HG02852 (cell line): ENCODE measurements at regions not wholly inside any gene's neighbourhood (a gene's known extent, or its start where the extent isn't known, plus 50 kb on each side); places are given as distances from the start of the nearest gene placed in this dataset.
"Not testable (repeated sequence)": the region's sequence is repeated elsewhere in the genome, so short reads cannot be mapped to it uniquely, and the experiment has no call there.

Experiments used
- ATAC-seq: cut with Tn5 transposase; IDR thresholded peaks from one replicate; pipeline ENCODE4 v1.9.1; 2021; ENCODE audit warnings: mild to moderate bottlenecking, moderate library complexity; ENCODE audit not compliant: unreplicated experiment

DNA sequence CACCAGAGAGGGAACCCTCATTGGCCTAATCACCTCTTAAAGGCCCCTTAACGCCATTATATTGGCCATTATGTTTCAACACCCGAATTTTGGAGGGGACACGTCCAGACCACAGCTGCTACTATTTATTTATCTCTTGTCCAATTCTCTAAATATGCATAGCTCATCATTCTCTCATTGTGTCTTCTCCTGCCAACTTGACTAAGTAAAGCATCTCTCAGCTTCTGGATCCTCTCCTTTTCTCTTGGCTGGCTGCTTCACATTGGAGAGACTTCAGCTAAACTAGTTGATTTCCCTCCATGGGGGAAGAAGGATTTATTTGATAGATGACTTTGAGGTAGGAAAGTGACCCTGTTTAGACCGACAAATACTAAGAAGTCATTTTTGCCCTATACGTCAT is 120.4 kb upstream of the KRR1 start:
- no peak for ATAC-seq

- ATAC-seq, result no peak
Measured at GRCh38 chr12:75630091-75630490, 118.7 kb upstream of the KRR1 start.

- ATAC-seq, result no peak
Measured at GRCh38 chr12:75628916-75629315, 117.5 kb upstream of the KRR1 start.

GRCh38 chr12:75628511-75628910 is 117.1 kb upstream of the KRR1 start:
- ATAC-seq, result no peak

DNA sequence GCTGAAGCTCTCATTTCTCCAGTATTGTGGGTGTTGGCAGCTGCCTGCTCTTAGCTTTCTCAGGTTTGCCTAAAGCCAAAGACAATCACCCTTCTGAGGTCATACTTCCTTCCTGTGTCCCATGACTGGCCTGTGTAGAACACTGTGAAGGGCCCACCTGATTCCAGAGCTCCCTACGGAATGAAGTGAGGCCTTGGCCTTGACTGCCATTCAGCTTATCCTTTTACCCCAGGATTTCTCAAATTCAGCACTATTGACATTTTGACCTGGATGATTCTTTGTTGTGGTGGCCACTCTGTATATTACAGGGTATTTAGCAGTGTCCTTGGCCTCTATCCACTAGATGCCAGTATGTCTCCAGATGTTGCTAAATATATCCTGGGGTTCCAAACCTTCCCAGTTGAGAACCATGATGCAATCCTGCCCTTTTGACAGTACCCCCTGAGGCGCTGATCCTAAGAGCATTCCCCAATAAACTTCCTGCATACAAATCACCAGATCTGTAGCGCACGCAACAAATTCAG is 112.3 kb upstream of the KRR1 start:
- ATAC-seq, result no peak

GRCh38 chr12:75622492-75622891 is 111.1 kb upstream of the KRR1 start:
- no peak for ATAC-seq

DNA sequence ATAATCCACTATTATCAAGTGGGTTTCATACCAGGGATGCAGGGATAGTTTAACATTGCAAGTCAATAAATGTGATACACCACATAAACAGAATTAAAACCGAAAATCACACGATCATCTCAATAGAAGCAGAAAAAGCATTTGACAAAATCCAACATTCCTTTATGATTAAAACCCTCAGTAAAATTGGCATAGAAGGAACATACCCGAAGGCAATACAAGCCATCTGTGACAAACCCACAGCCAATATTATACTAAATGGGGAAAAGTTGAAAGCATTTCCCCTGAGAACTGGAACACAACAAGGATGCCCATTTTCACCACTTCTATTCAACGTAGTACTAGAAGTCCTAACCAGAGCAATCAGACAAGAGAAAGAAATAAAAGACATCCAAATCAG is 103.0 kb upstream of the KRR1 start:
- not testable (repeated sequence) for ATAC-seq

GRCh38 chr12:75613981-75614380 is 102.6 kb upstream of the KRR1 start:
- no peak for ATAC-seq

- no peak for ATAC-seq
Measured at GRCh38 chr12:75611041-75611440, 99.6 kb upstream of the KRR1 start.

DNA sequence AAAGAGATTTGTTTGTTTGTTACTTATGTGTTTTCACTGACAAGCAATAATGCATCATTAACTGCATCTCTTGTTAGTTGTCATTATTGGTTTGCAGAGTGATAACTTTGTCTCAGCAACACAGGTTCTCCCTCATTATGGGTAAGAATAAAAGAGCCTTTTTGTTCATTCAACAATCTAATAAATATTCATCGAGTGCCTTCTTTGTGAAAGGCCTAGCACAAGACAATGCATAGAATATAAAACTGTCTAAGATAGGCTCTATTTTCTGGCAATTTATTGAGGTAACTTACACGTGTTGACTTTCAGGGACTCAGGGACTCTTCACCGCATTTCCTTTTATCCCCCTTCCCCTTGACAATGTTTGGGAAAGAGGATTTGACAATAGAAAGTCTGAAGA is 95.5 kb upstream of the KRR1 start:
- no peak for ATAC-seq

- no peak for ATAC-seq
Measured at GRCh38 chr12:75606151-75606550, 94.7 kb upstream of the KRR1 start.

- no peak for ATAC-seq
Measured at GRCh38 chr12:75603475-75603874, 92.1 kb upstream of the KRR1 start.

GRCh38 chr12:75602106-75602505 is 90.7 kb upstream of the KRR1 start:
- no peak for ATAC-seq

GRCh38 chr12:75600146-75600545 is 88.7 kb upstream of the KRR1 start:
- no peak for ATAC-seq

GRCh38 chr12:75599061-75599460 is 87.7 kb upstream of the KRR1 start:
- no peak for ATAC-seq

DNA sequence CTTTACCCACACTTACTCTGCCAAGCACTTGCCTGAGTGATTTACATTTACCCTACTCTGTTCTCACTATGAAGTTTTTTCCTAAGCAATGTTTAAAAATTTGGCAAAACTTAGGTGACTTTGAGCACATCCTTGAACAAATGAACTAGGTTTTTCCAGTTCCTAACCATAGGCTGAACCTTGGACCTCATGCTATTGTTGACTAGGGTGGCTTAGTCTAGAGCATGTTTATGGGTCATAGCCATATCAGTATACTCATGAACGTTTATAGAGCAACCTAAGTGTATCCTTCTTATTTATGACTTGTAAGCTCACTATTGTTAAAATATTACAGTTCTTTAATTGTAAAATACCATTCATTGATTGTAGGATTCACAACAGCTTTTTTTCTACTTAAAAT is 85.0 kb upstream of the KRR1 start:
- no peak for ATAC-seq

DNA sequence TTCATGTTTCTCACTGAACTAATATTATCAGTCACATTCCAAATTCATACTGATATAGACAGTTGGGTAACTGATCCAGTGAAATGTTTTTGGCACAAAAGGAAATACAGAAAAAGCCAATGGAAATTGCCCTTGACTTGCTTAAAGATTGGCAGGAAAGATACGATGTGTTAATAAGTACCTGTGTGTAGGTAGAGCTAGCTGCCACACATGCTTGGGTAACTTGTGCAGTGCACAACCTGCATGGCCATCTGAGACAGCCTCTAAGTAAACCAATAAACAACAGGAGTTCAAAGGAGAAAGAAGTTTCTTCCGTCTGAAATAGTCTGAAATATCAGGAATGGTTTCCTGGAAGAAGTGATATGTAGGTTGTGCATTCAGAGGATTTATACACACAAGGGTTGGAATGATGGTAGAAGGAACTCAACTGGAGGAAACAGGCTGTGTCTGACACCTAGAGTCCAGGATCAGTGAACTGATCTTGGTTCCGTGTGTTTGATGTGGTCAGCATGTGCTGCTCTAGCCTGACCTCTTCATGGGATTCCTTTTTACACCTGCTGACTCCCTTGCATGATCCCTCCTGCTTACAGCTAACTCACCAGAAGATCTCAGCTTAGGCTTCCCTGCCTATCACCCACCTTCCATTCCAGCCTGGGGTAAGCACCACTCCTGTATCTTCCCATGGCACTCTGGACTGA is 81.4 kb upstream of the KRR1 start:
- ATAC-seq, result no peak

DNA sequence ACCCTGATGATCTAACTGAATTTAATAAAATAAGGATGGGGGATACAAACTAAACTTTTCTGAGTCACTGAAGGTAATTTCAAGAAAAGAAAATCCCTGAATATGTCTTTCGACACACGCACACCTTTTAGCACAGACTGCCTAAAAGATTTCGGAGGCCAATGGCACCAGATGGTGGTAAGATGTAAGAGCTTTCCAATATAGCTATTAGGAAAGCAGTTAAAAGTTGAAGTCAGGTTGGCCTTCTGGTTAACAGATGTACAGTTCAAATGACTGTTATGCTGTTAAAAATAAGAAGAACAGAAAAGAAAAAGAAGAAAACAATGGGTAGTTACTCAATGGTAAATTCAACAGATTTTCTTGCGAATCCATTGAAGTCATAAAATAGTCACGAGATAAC is 80.7 kb upstream of the KRR1 start:
- no peak for ATAC-seq

GRCh38 chr12:75591628-75592027 is 80.2 kb upstream of the KRR1 start:
- no peak for ATAC-seq

DNA sequence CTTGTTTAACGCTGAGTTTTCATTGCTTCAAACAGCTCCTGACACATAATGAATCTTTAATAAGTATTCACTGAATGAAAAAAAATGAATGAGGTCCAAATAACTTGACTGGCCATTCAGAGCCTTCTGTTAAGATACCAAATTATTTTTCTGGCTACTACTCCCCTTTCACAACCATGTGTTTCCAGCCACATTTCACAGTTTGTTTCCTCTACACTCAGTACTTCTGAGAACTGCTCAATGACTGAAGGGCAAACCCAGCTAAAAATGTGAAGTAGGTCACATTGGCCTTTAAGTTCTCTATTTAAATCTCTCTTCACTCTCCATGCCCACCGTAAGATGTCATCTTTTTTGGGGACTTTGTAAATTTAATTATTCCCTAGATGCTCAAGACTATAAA is 78.4 kb upstream of the KRR1 start:
- no peak for ATAC-seq

DNA sequence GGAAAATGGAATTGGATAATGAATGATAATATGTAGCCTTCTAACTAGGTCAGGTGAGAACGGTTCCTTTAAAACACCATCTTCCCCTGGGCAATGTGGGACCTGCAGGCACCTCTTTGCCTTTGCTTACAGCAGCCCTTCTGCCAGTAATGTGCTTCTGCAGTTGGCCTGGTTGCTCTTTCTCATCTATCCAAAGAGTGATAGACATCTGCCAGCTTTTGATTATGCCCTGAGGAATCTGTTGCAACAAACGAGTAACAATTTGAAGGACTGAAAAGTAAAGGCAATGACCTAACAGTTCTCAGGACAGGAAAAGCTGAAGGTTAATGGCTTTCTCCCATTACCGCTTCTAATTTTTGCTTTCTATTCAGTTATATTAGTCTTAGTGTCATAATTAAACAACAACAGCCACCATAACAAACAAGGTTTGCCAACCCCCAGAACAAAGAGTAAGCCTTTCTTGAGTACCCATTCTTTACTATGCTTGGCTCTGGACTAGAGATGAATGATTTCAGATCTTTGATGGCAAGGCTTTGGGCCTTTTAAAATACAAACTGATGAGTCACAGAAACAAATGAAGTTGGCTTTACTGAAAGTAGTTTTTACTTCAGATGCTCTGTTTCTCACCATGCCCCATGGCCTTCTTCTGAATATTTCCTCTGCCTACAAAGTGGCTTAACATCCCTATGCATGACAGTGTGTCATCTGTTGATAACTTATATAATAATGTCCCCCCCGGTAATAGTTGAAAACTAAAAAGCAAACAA is 76.1 kb upstream of the KRR1 start:
- ATAC-seq, result no peak

DNA sequence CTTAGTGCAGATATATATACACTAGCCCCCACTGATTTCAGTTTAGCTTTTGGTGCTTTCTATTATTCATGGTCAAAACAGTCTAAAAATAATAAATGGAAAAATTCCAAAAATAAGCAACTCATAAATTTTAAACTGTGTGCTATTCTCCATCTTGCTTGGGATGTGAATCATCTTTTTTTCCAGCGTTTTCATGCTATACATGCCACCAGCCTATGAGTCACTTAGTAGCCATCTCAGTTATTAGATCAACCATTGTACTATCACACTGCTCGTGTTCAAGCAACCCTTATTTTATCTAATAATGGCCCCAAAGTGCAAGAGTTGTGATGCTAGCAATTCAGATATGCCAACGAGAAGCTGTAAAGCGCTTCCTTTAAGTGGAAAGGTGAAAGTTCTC is 73.9 kb upstream of the KRR1 start:
- no peak for ATAC-seq
